ENCODE measurements at regions not wholly inside any gene's neighbourhood (a gene's known extent, or its start where the extent isn't known, plus 50 kb on each side); places are given as distances from the start of the nearest gene placed in this dataset.

GRCh38 chr3:156040041-156040440 lies 80.3 kb upstream of the KCNAB1 start:
- TF ChIP-seq POLR2A (IDR thresholded peaks at IDR 0.05) (no peak), CTCF (IDR thresholded peaks at IDR 0.05) (no peak)

All from gastroesophageal sphincter (tissue), 3 donors.